A673 (cell line): ENCODE measurements at regions not wholly inside any gene's neighbourhood (a gene's known extent, or its start where the extent isn't known, plus 50 kb on each side); places are given as distances from the start of the nearest gene placed in this dataset.

ENCODE experiments used
- BruUV-seq: library from RNA; stranded (reverse); fragments of 400-500 nt; replicated peaks from 2 replicates; lab custom pipeline; 2021; lab: Mats Ljungman, UMichigan
- CTCF ChIA-PET: fragments of 300-600 bp; sonication (Branson Sonifier 250); formaldehyde crosslinking; loops from one replicate; lab custom pipeline; 2022; ENCODE audit warnings: antibody characterized with exemption; lab: Charles Lee
- POLR2A ChIA-PET: fragments of 300-600 bp; sonication (Branson Sonifier 250); formaldehyde crosslinking; loops from one replicate; lab custom pipeline; 2022; ENCODE audit warnings: antibody characterized with exemption; ENCODE audit not compliant: low non-redundant PET; lab: Charles Lee
- DNase-seq: peaks from one replicate; pipeline ENCODE4 v3.0.0-alpha.2; 2015; ENCODE audit warnings: low spot score
- H3K27ac ChIP-seq: fragments of 200-600 bp; sonication (generic); 2 replicates; pipeline ENCODE4 v1.5.1; 2016; ENCODE audit warnings: mixed run types, low read depth, mild to moderate bottlenecking, mixed read lengths, antibody characterized with exemption, low read length; ENCODE audit not compliant: poor library complexity, severe bottlenecking
- H3K27me3 ChIP-seq: fragments of 200-600 bp; sonication (generic); replicated peaks from 2 replicates; pipeline ENCODE4 v1.6.1; 2017; ENCODE audit warnings: mixed run types, low read depth, mild to moderate bottlenecking, mixed read lengths, antibody characterized with exemption, low read length; ENCODE audit not compliant: insufficient read depth, poor library complexity
- H3K36me3 ChIP-seq: fragments of 200-600 bp; sonication (generic); 2 replicates; pipeline ENCODE4 v1.6.1; 2016; ENCODE audit warnings: mixed run types, mild to moderate bottlenecking, mixed read lengths, antibody characterized with exemption, low read length; ENCODE audit not compliant: insufficient read depth, poor library complexity, severe bottlenecking
- H3K4me1 ChIP-seq: fragments of 200-600 bp; sonication (generic); 2 replicates; pipeline ENCODE4 v1.6.1; 2017; ENCODE audit warnings: mixed run types, mild to moderate bottlenecking, mixed read lengths, antibody characterized with exemption, low read length; ENCODE audit not compliant: insufficient read depth, poor library complexity, severe bottlenecking
- H3K4me3 ChIP-seq: fragments of 200-600 bp; sonication (generic); 2 replicates; pipeline ENCODE4 v1.5.1; 2016; ENCODE audit warnings: low read depth, mixed run types, mild to moderate bottlenecking, mixed read lengths, low read length; ENCODE audit not compliant: poor library complexity, severe bottlenecking
- H3K9me3 ChIP-seq: fragments of 200-600 bp; sonication (generic); 2 replicates; pipeline ENCODE4 v1.6.1; 2016; ENCODE audit warnings: mixed run types, low read depth, mild to moderate bottlenecking, mixed read lengths, antibody characterized with exemption, low read length; ENCODE audit not compliant: poor library complexity, severe bottlenecking
- CTCF ChIP-seq: fragments of 300-800, 200-600 bp; sonication (generic); conservative IDR thresholded peaks from 2 replicates; pipeline ENCODE4 v1.5.1; 2017; ENCODE audit warnings: low read depth, mild to moderate bottlenecking, antibody characterized with exemption, low read length, moderate library complexity, mixed read lengths
- EZH2 ChIP-seq: fragments of 200-600 bp; sonication (generic); IDR thresholded peaks from 2 replicates; pipeline ENCODE4 v1.6.1; 2017; ENCODE audit warnings: borderline replicate concordance, low read depth, mild to moderate bottlenecking, mixed read lengths, antibody characterized with exemption, low read length; ENCODE audit not compliant: poor library complexity, severe bottlenecking
- intact Hi-C: fragments of 100-400 bp; cut with micrococcal nuclease; formaldehyde crosslinking; loops from one replicate; pipeline ENCODE4 v1.10.0; 2022; ENCODE audit not compliant: unreplicated experiment

GRCh38 chr12:75939016-75939642 lies 92.4 kb downstream of the PHLDA1 start:
- Histone ChIP-seq H3K4me3 (no peak overlapping the region), H3K27me3 (no peaks in the 10 kb centered on the region), H3K27ac (no peak overlapping the region), H3K9me3 (no peaks in the 10 kb centered on the region), H3K4me1 (peaks cover 12% of the 10 kb centered on the region), H3K36me3 (no peaks in the 10 kb centered on the region)
- ChIA-PET POLR2A (no interaction called here), CTCF (no interaction called here)
- DNase-seq: no peak
- TF ChIP-seq CTCF (no peak), EZH2 (no peak)
- intact Hi-C loops: no loop called here
- BruUV-seq: no TSS peak

- BruUV-seq: no TSS peak
- POLR2A ChIA-PET: no interaction called here
Observed at GRCh38 chr12:75938189-75938588, 93.4 kb downstream of the PHLDA1 start.

GRCh38 chr12:75937486-75937885 lies 94.1 kb downstream of the PHLDA1 start:
- Histone ChIP-seq H3K4me3 (no peak overlapping the region), H3K27ac (no peak overlapping the region), H3K27me3 (no peaks in the 10 kb centered on the region), H3K4me1 (peaks cover 8% of the 10 kb centered on the region), H3K9me3 (no peaks in the 10 kb centered on the region), H3K36me3 (no peaks in the 10 kb centered on the region)
- POLR2A ChIA-PET: no interaction called here
- CTCF ChIA-PET: no interaction called here
- intact Hi-C loops: no loop called here
- DNase-seq: no peak
- BruUV-seq: no TSS peak
- TF ChIP-seq CTCF (no peak), EZH2 (no peak)

More at GRCh38 chr12:75938189-75938588, 93.4 kb downstream of the PHLDA1 start:
- H3K4me1 ChIP-seq: peaks cover 8% of the 10 kb centered on the region
- no peaks in the 10 kb centered on the region for H3K9me3 ChIP-seq
- TF ChIP-seq CTCF: no peak
- TF ChIP-seq EZH2: no peak
- DNase-seq: no peak
- H3K27ac ChIP-seq: no peak overlapping the region
- no peak overlapping the region for H3K4me3 ChIP-seq
- H3K27me3 ChIP-seq: no peaks in the 10 kb centered on the region
- CTCF ChIA-PET: no interaction called here
- H3K36me3 ChIP-seq: no peaks in the 10 kb centered on the region
- intact Hi-C loops: no loop called here
